HUES6 (cell line): ENCODE measurements at regions not wholly inside any gene's neighbourhood (a gene's known extent, or its start where the extent isn't known, plus 50 kb on each side); places are given as distances from the start of the nearest gene placed in this dataset.
"Not testable (repeated sequence)": the region's sequence is repeated elsewhere in the genome, so short reads cannot be mapped to it uniquely, and the experiment has no call there.

Experiments
- H3K27ac ChIP-seq: 2 replicates; pipeline ENCODE4 v1.7.0; 2013; ENCODE audit warnings: low read depth, mild to moderate bottlenecking, low read length, inconsistent platforms
- H3K27me3 ChIP-seq: 2 replicates; pipeline ENCODE4 v1.6.1; 2013; ENCODE audit warnings: low read length; ENCODE audit not compliant: control insufficient read depth, insufficient read depth
- H3K36me3 ChIP-seq: 2 replicates; pipeline ENCODE4 v1.6.1; 2013; ENCODE audit warnings: low read length; ENCODE audit not compliant: control insufficient read depth, insufficient read depth
- H3K4me1 ChIP-seq: 2 replicates; pipeline ENCODE4 v1.6.1; 2013; ENCODE audit warnings: low read length; ENCODE audit not compliant: control insufficient read depth, insufficient read depth
- H3K4me3 ChIP-seq: 2 replicates; pipeline ENCODE4 v1.5.1; 2013; ENCODE audit warnings: low read depth, low read length
- H3K9ac ChIP-seq: one replicate; pipeline ENCODE4 v1.6.1; 2013; ENCODE audit warnings: mild to moderate bottlenecking, low read length
- H3K9me3 ChIP-seq: 2 replicates; pipeline ENCODE4 v1.6.1; 2013; ENCODE audit warnings: low read depth, low read length; ENCODE audit not compliant: control insufficient read depth, insufficient read depth

GRCh38 chr6:114626226-114626625 is 283.4 kb upstream of the HS3ST5 start:
- H3K27ac ChIP-seq, H3K36me3 ChIP-seq, H3K4me1 ChIP-seq, H3K4me3 ChIP-seq, H3K27me3 ChIP-seq, H3K9me3 ChIP-seq, H3K9ac ChIP-seq: not testable (repeated sequence)

- H3K4me1 ChIP-seq = peaks cover 3% of the 10 kb centered on the region; the same call in 1 of the 2 replicates
- no peaks in the 10 kb centered on the region for H3K36me3 ChIP-seq
- no peak overlapping the region for H3K27ac ChIP-seq
- H3K4me3 ChIP-seq = no peak overlapping the region
- no peak overlapping the region for H3K9ac ChIP-seq
- H3K27me3 ChIP-seq = no peaks in the 10 kb centered on the region
- no peaks in the 10 kb centered on the region for H3K9me3 ChIP-seq
These were observed 276.9 kb upstream of the HS3ST5 start for GRCh38 chr6:114619621-114620200.

- H3K36me3 ChIP-seq = no peaks in the 10 kb centered on the region
- no peaks in the 10 kb centered on the region for H3K27me3 ChIP-seq
- no peak overlapping the region for H3K27ac ChIP-seq
- no peaks in the 10 kb centered on the region for H3K4me1 ChIP-seq
- H3K4me3 ChIP-seq = no peak overlapping the region
- H3K9ac ChIP-seq = no peak overlapping the region
- H3K9me3 ChIP-seq = no peaks in the 10 kb centered on the region
These were observed 268.9 kb upstream of the HS3ST5 start for GRCh38 chr6:114611696-114612095.

DNA sequence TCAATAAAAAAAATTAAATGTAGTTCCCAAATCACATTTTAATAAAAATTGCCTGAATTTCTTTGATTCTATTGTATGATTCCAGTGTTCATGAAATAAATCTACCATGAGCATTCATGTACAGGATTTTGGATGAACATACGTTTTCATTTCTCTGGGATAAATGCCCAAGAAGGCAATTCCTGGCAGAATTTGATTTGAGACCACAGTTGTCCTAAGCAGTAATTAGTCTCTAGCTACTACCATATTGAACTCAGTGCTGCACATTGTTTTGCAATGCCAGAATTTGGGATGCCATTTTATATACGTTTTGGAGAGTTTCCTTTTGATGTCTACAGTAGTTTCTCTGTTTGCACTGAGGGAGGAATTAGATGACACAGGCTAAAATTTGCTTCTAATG is 265.3 kb upstream of the HS3ST5 start:
- no peaks in the 10 kb centered on the region for H3K4me1 ChIP-seq
- no peak overlapping the region for H3K9ac ChIP-seq
- H3K27ac ChIP-seq = no peak overlapping the region
- no peaks in the 10 kb centered on the region for H3K36me3 ChIP-seq
- no peak overlapping the region for H3K4me3 ChIP-seq
- H3K9me3 ChIP-seq = no peaks in the 10 kb centered on the region
- no peaks in the 10 kb centered on the region for H3K27me3 ChIP-seq

- Histone ChIP-seq H3K4me3 (no peak overlapping the region), H3K9me3 (no peaks in the 10 kb centered on the region), H3K36me3 (no peaks in the 10 kb centered on the region), H3K27ac (no peak overlapping the region), H3K27me3 (no peaks in the 10 kb centered on the region), H3K9ac (no peak overlapping the region), H3K4me1 (no peaks in the 10 kb centered on the region)
These were observed 262.8 kb upstream of the HS3ST5 start for GRCh38 chr6:114605656-114606055.

GRCh38 chr6:114600381-114600780 is 257.6 kb upstream of the HS3ST5 start:
- H3K27me3 ChIP-seq = no peaks in the 10 kb centered on the region
- H3K9me3 ChIP-seq = no peaks in the 10 kb centered on the region
- H3K27ac ChIP-seq = no peak overlapping the region
- H3K4me3 ChIP-seq = no peak overlapping the region
- no peaks in the 10 kb centered on the region for H3K4me1 ChIP-seq
- H3K36me3 ChIP-seq = no peaks in the 10 kb centered on the region
- no peak overlapping the region for H3K9ac ChIP-seq

DNA sequence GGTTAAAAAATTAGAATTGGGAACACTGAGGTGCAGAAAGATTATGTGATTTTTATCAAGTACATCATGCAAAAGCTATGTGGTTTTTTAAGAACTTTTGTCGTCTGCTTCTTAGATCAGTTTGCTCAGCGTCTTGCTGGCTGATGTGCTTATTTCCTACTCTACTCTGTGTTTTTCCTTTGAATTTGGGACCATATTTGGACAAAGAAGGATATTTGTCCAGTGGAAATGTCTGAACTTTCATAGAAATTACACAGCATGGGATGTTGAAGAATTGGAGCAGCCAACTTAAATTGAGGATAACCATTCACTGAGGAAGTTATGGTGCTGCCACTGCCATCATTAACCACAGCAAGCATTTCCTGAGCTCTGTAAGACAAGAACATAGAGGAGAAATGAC is 252.8 kb upstream of the HS3ST5 start:
- no peaks in the 10 kb centered on the region for H3K27me3 ChIP-seq
- H3K9ac ChIP-seq = no peak overlapping the region
- H3K4me3 ChIP-seq = no peak overlapping the region
- H3K4me1 ChIP-seq = no peaks in the 10 kb centered on the region
- H3K9me3 ChIP-seq = no peaks in the 10 kb centered on the region
- no peak overlapping the region for H3K27ac ChIP-seq
- H3K36me3 ChIP-seq = no peaks in the 10 kb centered on the region

GRCh38 chr6:114595186-114595585 is 252.4 kb upstream of the HS3ST5 start:
- Histone ChIP-seq H3K4me1 (no peaks in the 10 kb centered on the region), H3K36me3 (no peaks in the 10 kb centered on the region), H3K9me3 (no peaks in the 10 kb centered on the region), H3K27ac (no peak overlapping the region), H3K4me3 (no peak overlapping the region), H3K27me3 (no peaks in the 10 kb centered on the region), H3K9ac (no peak overlapping the region)

- no peaks in the 10 kb centered on the region for H3K27me3 ChIP-seq
- H3K36me3 ChIP-seq = no peaks in the 10 kb centered on the region
- no peaks in the 10 kb centered on the region for H3K9me3 ChIP-seq
- no peaks in the 10 kb centered on the region for H3K4me1 ChIP-seq
- no peak overlapping the region for H3K4me3 ChIP-seq
- no peak overlapping the region for H3K27ac ChIP-seq
- no peak overlapping the region for H3K9ac ChIP-seq
These were observed 249.7 kb upstream of the HS3ST5 start for GRCh38 chr6:114592506-114592905.

GRCh38 chr6:114588726-114589125 is 245.9 kb upstream of the HS3ST5 start:
- H3K9ac ChIP-seq = no peak overlapping the region
- H3K36me3 ChIP-seq = no peaks in the 10 kb centered on the region
- no peaks in the 10 kb centered on the region for H3K4me1 ChIP-seq
- no peak overlapping the region for H3K4me3 ChIP-seq
- peaks cover 15% of the 10 kb centered on the region for H3K9me3 ChIP-seq
- no peaks in the 10 kb centered on the region for H3K27me3 ChIP-seq
- no peak overlapping the region for H3K27ac ChIP-seq

GRCh38 chr6:114586298-114586697 is 243.5 kb upstream of the HS3ST5 start:
- Histone ChIP-seq H3K27me3 (no peaks in the 10 kb centered on the region), H3K4me1 (no peaks in the 10 kb centered on the region), H3K9ac (no peak overlapping the region), H3K27ac (no peak overlapping the region), H3K36me3 (no peaks in the 10 kb centered on the region), H3K4me3 (no peak overlapping the region), H3K9me3 (peaks cover 24% of the 10 kb centered on the region)

DNA sequence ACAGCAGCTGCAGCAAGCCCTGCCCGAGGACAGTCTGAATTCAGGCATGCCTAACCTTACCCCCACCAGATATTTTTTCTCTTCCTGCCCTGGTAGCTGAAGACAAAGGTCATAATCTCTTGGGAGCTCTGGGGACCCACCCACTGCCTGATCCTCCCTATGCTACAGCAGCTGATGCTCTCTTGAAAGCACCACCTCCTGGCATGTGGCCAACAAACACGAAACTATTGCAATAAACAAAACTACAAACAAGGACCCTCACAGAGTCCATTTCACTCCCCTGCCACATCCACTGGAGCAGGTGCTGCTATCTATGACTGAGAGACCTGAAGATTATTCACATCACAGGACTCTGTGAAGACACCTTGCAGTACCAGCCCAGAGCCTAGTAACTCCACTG is 238.5 kb upstream of the HS3ST5 start:
- H3K27me3 ChIP-seq = peaks cover 7% of the 10 kb centered on the region; the same call in 1 of the 2 replicates
- peaks cover 24% of the 10 kb centered on the region for H3K9me3 ChIP-seq
- H3K27ac ChIP-seq = no peak overlapping the region
- H3K36me3 ChIP-seq = no peaks in the 10 kb centered on the region
- H3K4me1 ChIP-seq = peaks cover 10% of the 10 kb centered on the region
- H3K4me3 ChIP-seq = no peak overlapping the region
- H3K9ac ChIP-seq = no peak overlapping the region
